ENCODE measurements at regions not wholly inside any gene's neighbourhood (a gene's known extent, or its start where the extent isn't known, plus 50 kb on each side); places are given as distances from the start of the nearest gene placed in this dataset.

DNA sequence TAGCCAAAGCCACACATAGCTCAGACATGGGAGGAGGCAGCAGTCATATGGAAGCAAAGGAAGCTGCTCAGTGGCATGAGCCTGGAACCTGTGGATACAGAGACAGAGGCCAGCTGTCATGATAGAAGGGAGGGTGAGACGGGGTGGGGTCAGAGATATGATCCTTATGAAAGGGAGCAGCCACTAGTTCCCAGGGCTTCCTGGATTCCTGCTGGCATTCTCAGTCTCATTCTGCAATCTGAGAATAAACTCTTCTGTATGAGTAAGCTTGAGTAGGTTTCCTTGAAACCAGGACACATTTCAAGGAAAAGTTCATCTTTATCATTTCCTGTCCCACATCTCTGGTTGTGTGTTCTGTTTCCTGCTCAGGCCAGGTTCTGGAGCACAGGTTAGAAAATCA, 220.2 kb upstream of the SNX19 start:
- ChIA-PET CTCF (no interaction called here), POLR2A (no interaction called here)
- Histone ChIP-seq H3K4me1 (ENCODE audit: control extremely low read depth in 1 of 4, control insufficient read depth in 4 of 4, insufficient read depth in 4 of 4, low read length in 3 of 4) (no peaks in the 10 kb centered on the region), H3K4me3 (ENCODE audit: control insufficient read depth in 1 of 7, extremely low read depth in 1 of 7, insufficient read depth in 4 of 7, low read depth in 2 of 7, low read length in 6 of 7) (no peak overlapping the region), H3K27me3 (replicated peaks in 2 of 5; ENCODE audit: control insufficient read depth in 4 of 5, insufficient read depth in 5 of 5, low read length in 4 of 5) (no peaks in the 10 kb centered on the region), H3K36me3 (ENCODE audit: control insufficient read depth in 4 of 4, insufficient read depth in 4 of 4, low read length in 3 of 4) (no peaks in the 10 kb centered on the region), H3K27ac (ENCODE audit: insufficient read depth in 1 of 2, low read depth in 1 of 2, low read length in 2 of 2, poor library complexity in 1 of 2, severe bottlenecking in 2 of 2) (no peak overlapping the region), H3K9me3 (ENCODE audit: control extremely low read depth in 1 of 5, control insufficient read depth in 4 of 5, insufficient read depth in 2 of 5, low read depth in 1 of 5, low read length in 4 of 5) (no peaks in the 10 kb centered on the region)
- DNase-seq = no peak
- WGBS (ENCODE audit: insufficient coverage) = no CpG with 5 or more reads among the region's 1 CpG

GRCh38 chr11:131137046-131137445, 220.8 kb upstream of the SNX19 start:
- POLR2A ChIA-PET = no interaction called here
- H3K4me3 ChIP-seq (ENCODE audit: control insufficient read depth in 1 of 7, extremely low read depth in 1 of 7, insufficient read depth in 4 of 7, low read depth in 2 of 7, low read length in 6 of 7) = no peak overlapping the region
- H3K4me1 ChIP-seq (ENCODE audit: control extremely low read depth in 1 of 4, control insufficient read depth in 4 of 4, insufficient read depth in 4 of 4, low read length in 3 of 4) = no peaks in the 10 kb centered on the region
- DNase-seq = no peak
- no CpG with 5 or more reads among the region's 2 CpGs for WGBS (ENCODE audit: insufficient coverage)
- H3K27me3 ChIP-seq (replicated peaks in 2 of 5; ENCODE audit: control insufficient read depth in 4 of 5, insufficient read depth in 5 of 5, low read length in 4 of 5) = no peaks in the 10 kb centered on the region
- CTCF ChIA-PET = no interaction called here
- H3K36me3 ChIP-seq (ENCODE audit: control insufficient read depth in 4 of 4, insufficient read depth in 4 of 4, low read length in 3 of 4) = no peaks in the 10 kb centered on the region
- H3K27ac ChIP-seq (ENCODE audit: insufficient read depth in 1 of 2, low read depth in 1 of 2, low read length in 2 of 2, poor library complexity in 1 of 2, severe bottlenecking in 2 of 2) = no peak overlapping the region
- H3K9me3 ChIP-seq (ENCODE audit: control extremely low read depth in 1 of 5, control insufficient read depth in 4 of 5, insufficient read depth in 2 of 5, low read depth in 1 of 5, low read length in 4 of 5) = no peaks in the 10 kb centered on the region

- no peaks in the 10 kb centered on the region for H3K9me3 ChIP-seq (ENCODE audit: control extremely low read depth in 1 of 5, control insufficient read depth in 4 of 5, insufficient read depth in 2 of 5, low read depth in 1 of 5, low read length in 4 of 5)
- no peaks in the 10 kb centered on the region for H3K27me3 ChIP-seq (replicated peaks in 2 of 5; ENCODE audit: control insufficient read depth in 4 of 5, insufficient read depth in 5 of 5, low read length in 4 of 5)
- no peak overlapping the region for H3K27ac ChIP-seq (ENCODE audit: insufficient read depth in 1 of 2, low read depth in 1 of 2, low read length in 2 of 2, poor library complexity in 1 of 2, severe bottlenecking in 2 of 2)
- POLR2A ChIA-PET = no interaction called here
- DNase-seq = no peak
- WGBS (ENCODE audit: insufficient coverage) = 75% methylated on average over 2 of the region's 4 CpGs
- no peak overlapping the region for H3K4me3 ChIP-seq (ENCODE audit: control insufficient read depth in 1 of 7, extremely low read depth in 1 of 7, insufficient read depth in 4 of 7, low read depth in 2 of 7, low read length in 6 of 7)
- H3K36me3 ChIP-seq (ENCODE audit: control insufficient read depth in 4 of 4, insufficient read depth in 4 of 4, low read length in 3 of 4) = no peaks in the 10 kb centered on the region
- CTCF ChIA-PET = interaction anchor here (0.5 to 0.6 kb wide), 2 partner anchors 13 to 80 kb away, joined by 3 read pairs; no protein-coding TSS in a partner anchor
- H3K4me1 ChIP-seq (ENCODE audit: control extremely low read depth in 1 of 4, control insufficient read depth in 4 of 4, insufficient read depth in 4 of 4, low read length in 3 of 4) = no peaks in the 10 kb centered on the region
These were observed 222.5 kb upstream of the SNX19 start for GRCh38 chr11:131138731-131139130.

- no peak for DNase-seq
- Histone ChIP-seq H3K9me3 (ENCODE audit: control extremely low read depth in 1 of 5, control insufficient read depth in 4 of 5, insufficient read depth in 2 of 5, low read depth in 1 of 5, low read length in 4 of 5) (no peaks in the 10 kb centered on the region), H3K4me3 (ENCODE audit: control insufficient read depth in 1 of 7, extremely low read depth in 1 of 7, insufficient read depth in 4 of 7, low read depth in 2 of 7, low read length in 6 of 7) (no peak overlapping the region), H3K4me1 (ENCODE audit: control extremely low read depth in 1 of 4, control insufficient read depth in 4 of 4, insufficient read depth in 4 of 4, low read length in 3 of 4) (no peaks in the 10 kb centered on the region), H3K27ac (ENCODE audit: insufficient read depth in 1 of 2, low read depth in 1 of 2, low read length in 2 of 2, poor library complexity in 1 of 2, severe bottlenecking in 2 of 2) (no peak overlapping the region), H3K27me3 (replicated peaks in 2 of 5; ENCODE audit: control insufficient read depth in 4 of 5, insufficient read depth in 5 of 5, low read length in 4 of 5) (no peaks in the 10 kb centered on the region), H3K36me3 (ENCODE audit: control insufficient read depth in 4 of 4, insufficient read depth in 4 of 4, low read length in 3 of 4) (no peaks in the 10 kb centered on the region)
- POLR2A ChIA-PET = no interaction called here
- WGBS (ENCODE audit: insufficient coverage) = 94% methylated on average over 4 of the region's 5 CpGs
- CTCF ChIA-PET = no interaction called here
These were observed 224.6 kb upstream of the NTM start for GRCh38 chr11:131145791-131146190.

DNA sequence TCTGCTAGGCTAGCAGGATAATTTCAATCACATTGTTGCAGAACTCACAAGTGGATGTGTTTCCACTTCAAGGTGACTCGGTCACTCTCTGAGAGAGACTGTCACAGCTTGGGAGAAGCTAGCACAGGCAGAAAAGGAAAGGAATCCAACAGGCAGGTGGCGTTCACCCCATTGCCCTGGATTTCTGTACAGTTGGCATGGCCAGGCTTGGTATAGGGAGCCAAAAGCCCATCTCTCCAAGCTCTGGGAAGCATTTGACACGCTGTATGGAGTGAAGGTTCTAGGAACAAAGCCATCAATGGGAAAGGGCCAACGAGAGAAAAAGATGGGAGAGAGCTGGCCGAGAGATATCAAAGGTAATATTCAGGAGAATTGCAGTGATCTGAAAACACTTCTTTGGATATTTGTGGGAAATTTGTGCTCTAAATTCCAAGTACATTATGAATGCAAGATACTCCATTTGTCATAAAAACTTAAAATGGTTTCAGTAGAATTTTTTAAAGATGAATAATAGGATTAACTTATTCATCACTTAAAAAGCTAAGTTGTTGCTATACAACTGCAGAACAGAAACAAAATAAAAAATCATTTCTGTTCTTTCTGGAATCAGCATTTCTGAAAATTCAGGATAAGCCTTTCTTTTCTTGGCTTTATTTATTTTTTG, 223.5 kb upstream of the NTM start:
- WGBS (ENCODE audit: insufficient coverage) = 88% methylated on average over 4 of the region's 5 CpGs
- Histone ChIP-seq H3K4me1 (ENCODE audit: control extremely low read depth in 1 of 4, control insufficient read depth in 4 of 4, insufficient read depth in 4 of 4, low read length in 3 of 4) (no peaks in the 10 kb centered on the region), H3K9me3 (ENCODE audit: control extremely low read depth in 1 of 5, control insufficient read depth in 4 of 5, insufficient read depth in 2 of 5, low read depth in 1 of 5, low read length in 4 of 5) (no peaks in the 10 kb centered on the region), H3K36me3 (ENCODE audit: control insufficient read depth in 4 of 4, insufficient read depth in 4 of 4, low read length in 3 of 4) (no peaks in the 10 kb centered on the region), H3K27me3 (replicated peaks in 2 of 5; ENCODE audit: control insufficient read depth in 4 of 5, insufficient read depth in 5 of 5, low read length in 4 of 5) (no peaks in the 10 kb centered on the region), H3K27ac (ENCODE audit: insufficient read depth in 1 of 2, low read depth in 1 of 2, low read length in 2 of 2, poor library complexity in 1 of 2, severe bottlenecking in 2 of 2) (no peak overlapping the region), H3K4me3 (ENCODE audit: control insufficient read depth in 1 of 7, extremely low read depth in 1 of 7, insufficient read depth in 4 of 7, low read depth in 2 of 7, low read length in 6 of 7) (no peak overlapping the region)
- no peak for DNase-seq
- ChIA-PET POLR2A (no interaction called here), CTCF (no interaction called here)

- DNase-seq = no peak
- Histone ChIP-seq H3K9me3 (ENCODE audit: control extremely low read depth in 1 of 5, control insufficient read depth in 4 of 5, insufficient read depth in 2 of 5, low read depth in 1 of 5, low read length in 4 of 5) (no peaks in the 10 kb centered on the region), H3K36me3 (ENCODE audit: control insufficient read depth in 4 of 4, insufficient read depth in 4 of 4, low read length in 3 of 4) (no peaks in the 10 kb centered on the region), H3K4me1 (ENCODE audit: control extremely low read depth in 1 of 4, control insufficient read depth in 4 of 4, insufficient read depth in 4 of 4, low read length in 3 of 4) (no peaks in the 10 kb centered on the region), H3K4me3 (ENCODE audit: control insufficient read depth in 1 of 7, extremely low read depth in 1 of 7, insufficient read depth in 4 of 7, low read depth in 2 of 7, low read length in 6 of 7) (no peak overlapping the region), H3K27me3 (replicated peaks in 2 of 5; ENCODE audit: control insufficient read depth in 4 of 5, insufficient read depth in 5 of 5, low read length in 4 of 5) (peaks cover 0 to 2% (median 0%) of the 10 kb centered on the region in 5 experiments), H3K27ac (ENCODE audit: insufficient read depth in 1 of 2, low read depth in 1 of 2, low read length in 2 of 2, poor library complexity in 1 of 2, severe bottlenecking in 2 of 2) (no peak overlapping the region)
- ChIA-PET POLR2A (no interaction called here), CTCF (no interaction called here)
- 71% methylated on average over 7 of the region's 7 CpGs for WGBS (ENCODE audit: insufficient coverage)
These were observed 216.1 kb upstream of the NTM start for GRCh38 chr11:131154351-131154750.

- POLR2A ChIA-PET = no interaction called here
- H3K4me3 ChIP-seq (ENCODE audit: control insufficient read depth in 1 of 7, extremely low read depth in 1 of 7, insufficient read depth in 4 of 7, low read depth in 2 of 7, low read length in 6 of 7) = no peak overlapping the region
- no peak overlapping the region for H3K27ac ChIP-seq (ENCODE audit: insufficient read depth in 1 of 2, low read depth in 1 of 2, low read length in 2 of 2, poor library complexity in 1 of 2, severe bottlenecking in 2 of 2)
- no peaks in the 10 kb centered on the region for H3K9me3 ChIP-seq (ENCODE audit: control extremely low read depth in 1 of 5, control insufficient read depth in 4 of 5, insufficient read depth in 2 of 5, low read depth in 1 of 5, low read length in 4 of 5)
- H3K27me3 ChIP-seq (replicated peaks in 2 of 5; ENCODE audit: control insufficient read depth in 4 of 5, insufficient read depth in 5 of 5, low read length in 4 of 5) = peaks cover 0 to 2% (median 0%) of the 10 kb centered on the region in 5 experiments
- no peaks in the 10 kb centered on the region for H3K4me1 ChIP-seq (ENCODE audit: control extremely low read depth in 1 of 4, control insufficient read depth in 4 of 4, insufficient read depth in 4 of 4, low read length in 3 of 4)
- 95% methylated on average over 2 of the region's 2 CpGs for WGBS (ENCODE audit: insufficient coverage)
- no peaks in the 10 kb centered on the region for H3K36me3 ChIP-seq (ENCODE audit: control insufficient read depth in 4 of 4, insufficient read depth in 4 of 4, low read length in 3 of 4)
- CTCF ChIA-PET = no interaction called here
- no peak for DNase-seq
These were observed 212.7 kb upstream of the NTM start for GRCh38 chr11:131157678-131158077.
